PC-3 (cell line): ENCODE measurements at regions not wholly inside any gene's neighbourhood (a gene's known extent, or its start where the extent isn't known, plus 50 kb on each side); places are given as distances from the start of the nearest gene placed in this dataset.

Experiments
- ATAC-seq: fragments of 200-7000 bp; cut with Tn5 transposase; 2 replicates; pipeline ENCODE4 v1.9.1; 2020; ENCODE audit warnings: mild to moderate bottlenecking, moderate library complexity
- BruUV-seq: library from RNA; stranded (reverse); fragments of 400-500 nt; replicated peaks from 2 replicates; lab custom pipeline; 2021; lab: Mats Ljungman, UMichigan
- CTCF ChIA-PET: fragments of 300-600 bp; sonication (Branson Sonifier 250); formaldehyde crosslinking; loops from one replicate; lab custom pipeline; 2022; ENCODE audit warnings: antibody characterized with exemption; lab: Charles Lee
- POLR2A ChIA-PET: fragments of 300-600 bp; sonication (Branson Sonifier 250); formaldehyde crosslinking; loops from one replicate; lab custom pipeline; 2022; ENCODE audit warnings: antibody characterized with exemption; ENCODE audit not compliant: unreplicated experiment; lab: Charles Lee
- DNase-seq: peaks from one replicate; pipeline ENCODE4 v3.0.0-alpha.2; 2015
- H2AFZ ChIP-seq: fragments of 300-600 bp; sonication (generic); 2 replicates; pipeline ENCODE4 v1.6.0; 2016; ENCODE audit warnings: antibody characterized with exemption, low read length
- H3F3A ChIP-seq: fragments of 300-600 bp; sonication (generic); one replicate; pipeline ENCODE4 v1.6.0; 2017; ENCODE audit warnings: antibody characterized with exemption, low read length, control low read depth, mild to moderate bottlenecking; ENCODE audit not compliant: unreplicated experiment
- H3K27ac ChIP-seq: fragments of 300-600 bp; sonication (generic); 2 replicates; pipeline ENCODE4 v1.5.1; 2016; ENCODE audit warnings: mild to moderate bottlenecking, low read length
- H3K27me3 ChIP-seq: fragments of 300-600 bp; sonication (generic); 2 replicates; pipeline ENCODE4 v1.6.1; 2016; ENCODE audit warnings: low read length, mixed read lengths
- H3K36me3 ChIP-seq: fragments of 300-600 bp; sonication (generic); 2 replicates; pipeline ENCODE4 v1.6.1; 2016; ENCODE audit warnings: low read depth, mixed run types, low read length, mixed read lengths
- H3K4me1 ChIP-seq: fragments of 300-600 bp; sonication (generic); 2 replicates; pipeline ENCODE4 v1.5.1; 2016; ENCODE audit warnings: low read length; ENCODE audit not compliant: insufficient read depth
- H3K4me2 ChIP-seq: fragments of 300-600 bp; sonication (generic); 2 replicates; pipeline ENCODE4 v1.6.0; 2016; ENCODE audit warnings: low read length
- H3K4me3 ChIP-seq: fragments of 300-600 bp; sonication (generic); 2 replicates; pipeline ENCODE4 v1.5.1; 2016; ENCODE audit warnings: mild to moderate bottlenecking, low read length, mixed read lengths
- H3K79me2 ChIP-seq: fragments of 300-600 bp; sonication (generic); 2 replicates; pipeline ENCODE4 v1.6.1; 2017; ENCODE audit warnings: low read length, mixed read lengths
- H3K9ac ChIP-seq: fragments of 300-600 bp; sonication (generic); 2 replicates; pipeline ENCODE4 v1.6.0; 2016; ENCODE audit warnings: mild to moderate bottlenecking, low read length
- H3K9me2 ChIP-seq: fragments of 300-600 bp; sonication (generic); replicated peaks from 2 replicates; pipeline ENCODE4 v1.6.1; 2016; ENCODE audit warnings: mixed run types, low read length, mixed read lengths
- H3K9me3 ChIP-seq: fragments of 300-600 bp; sonication (generic); 2 replicates; pipeline ENCODE4 v1.6.1; 2016; ENCODE audit warnings: low read length, mixed read lengths
- H4K20me1 ChIP-seq: fragments of 300-600 bp; sonication (generic); 2 replicates; pipeline ENCODE4 v1.6.1; 2016; ENCODE audit warnings: low read length, mixed read lengths
- EZH2 ChIP-seq: fragments of 300-600 bp; sonication (generic); IDR thresholded peaks from one replicate; pipeline ENCODE4 v1.6.1; 2017; ENCODE audit warnings: antibody characterized with exemption, mild to moderate bottlenecking, low read length; ENCODE audit not compliant: unreplicated experiment
- EZH2phosphoT487 ChIP-seq: fragments of 300-600 bp; sonication (generic); IDR thresholded peaks from 2 replicates; pipeline ENCODE4 v1.6.1; 2018; ENCODE audit warnings: mild to moderate bottlenecking, antibody characterized with exemption, low read length, borderline replicate concordance
- intact Hi-C: fragments of 100-400 bp; cut with micrococcal nuclease; formaldehyde crosslinking; loops from 2 replicates; pipeline ENCODE4 v1.9.0; 2023
- TF ChIP-seq, protein P1 (sequence below): fragments of 300-600 bp; sonication (generic); conservative IDR thresholded peaks from 2 replicates; pipeline ENCODE4 v1.5.1; 2017; ENCODE audit warnings: antibody characterized with exemption, low read depth, mild to moderate bottlenecking, low read length

DNA sequence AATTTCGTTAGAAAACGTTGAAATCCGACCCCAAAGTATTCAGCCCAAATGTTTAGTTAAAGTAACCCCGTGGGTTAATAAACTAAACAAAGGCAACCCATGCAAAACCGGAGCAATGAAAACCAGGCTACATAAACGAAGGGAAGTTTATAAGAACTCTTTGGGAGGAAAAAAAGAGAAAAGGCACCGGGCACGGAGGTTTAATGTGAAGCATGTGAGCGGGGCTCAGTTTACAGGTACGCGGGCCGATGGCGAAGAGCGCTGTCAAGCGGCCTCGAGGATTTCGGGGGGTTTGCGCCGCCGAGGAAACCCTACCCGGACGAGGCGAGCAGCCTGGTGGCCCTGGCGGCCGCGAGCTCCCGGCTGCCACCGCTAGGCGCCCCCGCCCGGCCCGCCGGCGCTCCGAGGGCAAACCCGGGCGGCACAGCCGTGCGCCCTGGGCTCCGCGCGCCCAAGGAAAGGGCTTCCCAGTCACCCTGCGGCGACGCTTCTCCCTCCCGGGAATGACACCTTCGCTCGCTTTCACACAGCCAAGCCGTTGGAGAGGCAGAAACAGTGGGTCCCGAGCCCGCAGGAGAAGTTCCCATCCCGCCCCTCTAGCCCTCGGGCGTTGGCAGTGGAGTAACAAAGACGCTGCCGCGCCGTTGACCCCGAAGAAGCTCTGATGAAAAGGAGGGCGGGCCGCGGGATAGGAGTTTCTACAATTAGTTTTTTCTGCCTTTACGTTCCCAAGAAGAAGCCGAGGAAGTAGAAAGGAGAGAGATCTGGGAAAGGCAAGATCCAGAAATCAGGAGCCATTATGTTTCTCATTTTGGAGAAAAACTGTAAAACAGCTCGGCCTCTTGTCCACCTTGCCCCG is 126.0 kb downstream of the TMEM174 start:
- Histone ChIP-seq H3K36me3 (no peaks in the 10 kb centered on the region), H3K4me2 (peak overlapping the region; percentile 85), H3F3A (no peaks in the 10 kb centered on the region), H3K4me3 (peak overlapping the region; percentile 69), H3K9ac (peak overlapping the region; percentile 37; the same call in 1 of the 2 replicates), H4K20me1 (no peaks in the 10 kb centered on the region), H3K79me2 (no peaks in the 10 kb centered on the region), H3K27me3 (no peaks in the 10 kb centered on the region), H3K9me3 (no peaks in the 10 kb centered on the region), H3K27ac (no peak overlapping the region), H3K4me1 (peaks cover 12% of the 10 kb centered on the region), H2AFZ (peak overlapping the region; percentile 94), H3K9me2 (no peaks in the 10 kb centered on the region)
- CTCF ChIA-PET: interaction anchor here (0.9 kb wide), 1 partner anchor 67 kb away, joined by 3 read pairs; no protein-coding TSS in a partner anchor
- no TSS peak for BruUV-seq
- ATAC-seq: peak; percentile 88
- POLR2A ChIA-PET: interaction anchor here (0.7 kb wide), 1 partner anchor 81 kb away, joined by 4 read pairs; no protein-coding TSS in a partner anchor
- peak; percentile 52 for DNase-seq
- intact Hi-C loops: loop anchor here (5.0 kb wide), 4 partner anchors 73 to 153 kb away; no protein-coding TSS in a partner anchor
- TF ChIP-seq, protein P1, sequence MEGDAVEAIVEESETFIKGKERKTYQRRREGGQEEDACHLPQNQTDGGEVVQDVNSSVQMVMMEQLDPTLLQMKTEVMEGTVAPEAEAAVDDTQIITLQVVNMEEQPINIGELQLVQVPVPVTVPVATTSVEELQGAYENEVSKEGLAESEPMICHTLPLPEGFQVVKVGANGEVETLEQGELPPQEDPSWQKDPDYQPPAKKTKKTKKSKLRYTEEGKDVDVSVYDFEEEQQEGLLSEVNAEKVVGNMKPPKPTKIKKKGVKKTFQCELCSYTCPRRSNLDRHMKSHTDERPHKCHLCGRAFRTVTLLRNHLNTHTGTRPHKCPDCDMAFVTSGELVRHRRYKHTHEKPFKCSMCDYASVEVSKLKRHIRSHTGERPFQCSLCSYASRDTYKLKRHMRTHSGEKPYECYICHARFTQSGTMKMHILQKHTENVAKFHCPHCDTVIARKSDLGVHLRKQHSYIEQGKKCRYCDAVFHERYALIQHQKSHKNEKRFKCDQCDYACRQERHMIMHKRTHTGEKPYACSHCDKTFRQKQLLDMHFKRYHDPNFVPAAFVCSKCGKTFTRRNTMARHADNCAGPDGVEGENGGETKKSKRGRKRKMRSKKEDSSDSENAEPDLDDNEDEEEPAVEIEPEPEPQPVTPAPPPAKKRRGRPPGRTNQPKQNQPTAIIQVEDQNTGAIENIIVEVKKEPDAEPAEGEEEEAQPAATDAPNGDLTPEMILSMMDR: peak; percentile 44; the same call in 1 of the 2 replicates
- TF ChIP-seq EZH2: no peak

DNA sequence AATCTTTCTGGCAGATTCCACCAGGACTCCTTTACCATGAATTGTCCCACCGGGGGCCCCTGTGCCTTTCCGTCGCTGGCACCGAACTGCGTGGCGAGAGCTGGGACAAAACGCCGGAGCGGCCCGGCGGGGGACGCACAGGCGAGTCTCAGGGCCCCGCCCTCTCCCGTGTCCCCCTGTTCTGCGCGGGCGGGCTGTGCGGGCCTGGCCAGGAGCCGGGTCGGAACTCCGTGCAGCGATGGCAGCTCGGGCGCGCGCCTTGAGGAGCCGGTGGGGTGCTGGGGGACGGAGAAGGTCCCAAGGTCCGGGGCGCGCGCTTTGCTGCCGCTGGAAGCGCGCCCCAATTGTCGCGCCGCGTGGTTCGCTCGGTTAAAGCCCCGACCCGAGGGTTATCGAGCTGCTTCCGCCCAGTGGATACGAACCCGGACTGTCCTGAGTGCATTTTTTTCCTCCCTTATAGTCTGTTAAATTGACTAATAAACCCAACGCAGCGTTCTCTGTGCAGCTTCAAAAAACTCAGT is 125.3 kb downstream of the TMEM174 start:
- TF ChIP-seq EZH2 (no peak), EZH2phosphoT487 (no peak)
- TF ChIP-seq, protein P1: no peak
- Histone ChIP-seq H3K9ac (0 out of 2 replicates have a peak overlapping the region, but pooled peaks have one; percentile 37), H3K27me3 (no peaks in the 10 kb centered on the region), H3K4me1 (peaks cover 12% of the 10 kb centered on the region), H4K20me1 (no peaks in the 10 kb centered on the region), H3K9me2 (no peaks in the 10 kb centered on the region), H3K9me3 (no peaks in the 10 kb centered on the region), H3F3A (no peaks in the 10 kb centered on the region), H3K27ac (no peak overlapping the region), H2AFZ (peak overlapping the region; percentile 94), H3K36me3 (no peaks in the 10 kb centered on the region), H3K79me2 (no peaks in the 10 kb centered on the region), H3K4me3 (peak overlapping the region; percentile 69), H3K4me2 (peak overlapping the region; percentile 85)
- intact Hi-C loops: loop anchor here (5.0 kb wide), 4 partner anchors 74 to 154 kb away; no protein-coding TSS in a partner anchor
- no peak for ATAC-seq
- ChIA-PET POLR2A (interaction anchor here (0.7 kb wide), 1 partner anchor 81 kb away, joined by 4 read pairs; no protein-coding TSS in a partner anchor), CTCF (interaction anchor here (0.9 kb wide), 1 partner anchor 67 kb away, joined by 3 read pairs; no protein-coding TSS in a partner anchor)
- no TSS peak for BruUV-seq
- no peak for DNase-seq
